PC-3 (cell line): ENCODE measurements at regions not wholly inside any gene's neighbourhood (a gene's known extent, or its start where the extent isn't known, plus 50 kb on each side); places are given as distances from the start of the nearest gene placed in this dataset.
"Not testable (repeated sequence)": the region's sequence is repeated elsewhere in the genome, so short reads cannot be mapped to it uniquely, and the experiment has no call there.

Source experiments
- ATAC-seq: fragments of 200-7000 bp; cut with Tn5 transposase; 2 replicates; pipeline ENCODE4 v1.9.1; 2020; ENCODE audit warnings: mild to moderate bottlenecking, moderate library complexity
- BruUV-seq: library from RNA; stranded (reverse); fragments of 400-500 nt; replicated peaks from 2 replicates; lab custom pipeline; 2021; lab: Mats Ljungman, UMichigan
- CTCF ChIA-PET: fragments of 300-600 bp; sonication (Branson Sonifier 250); formaldehyde crosslinking; loops from one replicate; lab custom pipeline; 2022; ENCODE audit warnings: antibody characterized with exemption; lab: Charles Lee
- POLR2A ChIA-PET: fragments of 300-600 bp; sonication (Branson Sonifier 250); formaldehyde crosslinking; loops from one replicate; lab custom pipeline; 2022; ENCODE audit warnings: antibody characterized with exemption; ENCODE audit not compliant: unreplicated experiment; lab: Charles Lee
- DNase-seq: peaks from one replicate; pipeline ENCODE4 v3.0.0-alpha.2; 2015
- H2AFZ ChIP-seq: fragments of 300-600 bp; sonication (generic); 2 replicates; pipeline ENCODE4 v1.6.0; 2016; ENCODE audit warnings: antibody characterized with exemption, low read length
- H3F3A ChIP-seq: fragments of 300-600 bp; sonication (generic); one replicate; pipeline ENCODE4 v1.6.0; 2017; ENCODE audit warnings: antibody characterized with exemption, low read length, control low read depth, mild to moderate bottlenecking; ENCODE audit not compliant: unreplicated experiment
- H3K27ac ChIP-seq: fragments of 300-600 bp; sonication (generic); 2 replicates; pipeline ENCODE4 v1.5.1; 2016; ENCODE audit warnings: mild to moderate bottlenecking, low read length
- H3K27me3 ChIP-seq: fragments of 300-600 bp; sonication (generic); 2 replicates; pipeline ENCODE4 v1.6.1; 2016; ENCODE audit warnings: low read length, mixed read lengths
- H3K36me3 ChIP-seq: fragments of 300-600 bp; sonication (generic); 2 replicates; pipeline ENCODE4 v1.6.1; 2016; ENCODE audit warnings: low read depth, mixed run types, low read length, mixed read lengths
- H3K4me1 ChIP-seq: fragments of 300-600 bp; sonication (generic); 2 replicates; pipeline ENCODE4 v1.5.1; 2016; ENCODE audit warnings: low read length; ENCODE audit not compliant: insufficient read depth
- H3K4me2 ChIP-seq: fragments of 300-600 bp; sonication (generic); 2 replicates; pipeline ENCODE4 v1.6.0; 2016; ENCODE audit warnings: low read length
- H3K4me3 ChIP-seq: fragments of 300-600 bp; sonication (generic); 2 replicates; pipeline ENCODE4 v1.5.1; 2016; ENCODE audit warnings: mild to moderate bottlenecking, low read length, mixed read lengths
- H3K79me2 ChIP-seq: fragments of 300-600 bp; sonication (generic); 2 replicates; pipeline ENCODE4 v1.6.1; 2017; ENCODE audit warnings: low read length, mixed read lengths
- H3K9ac ChIP-seq: fragments of 300-600 bp; sonication (generic); 2 replicates; pipeline ENCODE4 v1.6.0; 2016; ENCODE audit warnings: mild to moderate bottlenecking, low read length
- H3K9me2 ChIP-seq: fragments of 300-600 bp; sonication (generic); replicated peaks from 2 replicates; pipeline ENCODE4 v1.6.1; 2016; ENCODE audit warnings: mixed run types, low read length, mixed read lengths
- H3K9me3 ChIP-seq: fragments of 300-600 bp; sonication (generic); 2 replicates; pipeline ENCODE4 v1.6.1; 2016; ENCODE audit warnings: low read length, mixed read lengths
- H4K20me1 ChIP-seq: fragments of 300-600 bp; sonication (generic); 2 replicates; pipeline ENCODE4 v1.6.1; 2016; ENCODE audit warnings: low read length, mixed read lengths
- intact Hi-C: fragments of 100-400 bp; cut with micrococcal nuclease; formaldehyde crosslinking; loops from 2 replicates; pipeline ENCODE4 v1.9.0; 2023

DNA sequence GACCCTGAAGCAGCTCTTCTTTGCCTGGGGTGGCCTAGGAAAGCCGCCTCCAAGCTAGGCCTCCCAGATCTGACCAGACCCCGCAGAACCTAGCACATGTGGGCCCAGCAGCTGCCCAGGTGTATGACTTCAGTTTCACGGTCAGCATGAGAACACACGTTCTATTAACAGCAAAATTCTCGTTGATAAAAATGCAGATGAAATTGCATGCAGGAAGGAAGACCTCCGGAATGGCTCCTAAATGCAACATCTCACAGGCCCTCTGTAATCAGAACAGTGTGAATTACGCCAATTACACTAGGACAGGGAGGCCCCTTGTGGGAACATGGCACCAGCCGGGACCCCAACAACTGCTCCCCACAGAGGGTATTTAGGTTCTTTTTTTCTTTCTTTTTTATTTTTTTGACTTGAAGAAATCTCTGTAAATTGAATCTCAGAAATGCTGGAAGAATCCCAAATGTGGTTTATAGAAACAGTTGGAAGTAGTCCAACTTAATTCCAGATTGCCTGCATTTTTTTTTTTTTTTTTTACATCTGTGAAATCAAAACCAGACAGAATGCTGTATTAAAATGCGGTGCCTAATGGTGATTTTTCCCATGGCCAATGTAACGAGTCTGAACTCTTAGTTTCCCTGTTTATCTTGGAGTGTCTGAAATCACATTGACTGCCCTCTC, 185.1 kb downstream of the NPIPB11 start:
- H3K9me2 ChIP-seq, H3K9ac ChIP-seq, H3K4me1 ChIP-seq, CTCF ChIA-PET, H3K4me2 ChIP-seq, H3F3A ChIP-seq, BruUV-seq, H3K79me2 ChIP-seq, H3K27me3 ChIP-seq, intact Hi-C loops, POLR2A ChIA-PET, H3K27ac ChIP-seq, H4K20me1 ChIP-seq, H3K9me3 ChIP-seq, DNase-seq, H2AFZ ChIP-seq, ATAC-seq, H3K36me3 ChIP-seq, H3K4me3 ChIP-seq: not testable (repeated sequence)

- H3K4me3 ChIP-seq, H3K79me2 ChIP-seq, H3F3A ChIP-seq, H3K9ac ChIP-seq, H3K9me2 ChIP-seq, H3K4me1 ChIP-seq, H3K4me2 ChIP-seq, DNase-seq, POLR2A ChIA-PET, CTCF ChIA-PET, H3K27me3 ChIP-seq, BruUV-seq, H2AFZ ChIP-seq, H3K27ac ChIP-seq, intact Hi-C loops, H3K36me3 ChIP-seq, H3K9me3 ChIP-seq, ATAC-seq, H4K20me1 ChIP-seq: not testable (repeated sequence)
Measured at GRCh38 chr16:29220647-29221191, 185.8 kb downstream of the NPIPB11 start.

DNA sequence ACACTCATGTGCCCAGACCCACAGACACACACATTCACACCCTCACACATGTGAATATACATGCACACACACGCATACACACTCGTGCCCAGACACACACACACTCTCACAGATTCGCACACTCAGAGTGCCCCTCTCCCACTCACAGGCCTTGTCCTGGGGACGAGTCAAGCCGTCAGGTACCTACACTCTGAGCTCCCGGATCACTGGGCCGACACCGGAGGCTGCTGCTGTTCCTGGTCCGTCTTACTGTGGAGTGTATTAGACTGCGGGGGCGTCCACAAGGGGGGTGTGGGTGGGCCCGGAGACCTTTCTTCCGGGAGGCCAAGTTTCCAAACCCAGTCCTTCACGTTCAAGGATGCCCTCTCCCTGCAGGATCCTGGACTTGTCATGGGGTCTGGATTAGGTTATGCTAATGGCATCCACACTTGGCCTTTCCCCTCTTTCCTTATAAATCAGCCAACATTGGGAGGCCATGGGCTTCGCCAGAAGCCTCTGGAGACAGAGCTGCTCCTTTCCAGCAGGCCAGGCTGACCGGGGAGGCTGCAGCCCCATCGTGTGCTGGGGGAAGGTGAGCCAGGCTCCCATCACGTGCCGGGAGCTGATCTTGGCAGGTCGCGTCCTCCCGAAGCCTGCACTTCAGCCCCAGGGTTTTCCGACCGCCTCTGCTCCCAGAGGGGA, 186.4 kb downstream of the NPIPB11 start:
- POLR2A ChIA-PET, H3F3A ChIP-seq, H3K4me2 ChIP-seq, H3K27me3 ChIP-seq, H4K20me1 ChIP-seq, H3K36me3 ChIP-seq, H3K9ac ChIP-seq, CTCF ChIA-PET, H3K4me1 ChIP-seq, BruUV-seq, H3K79me2 ChIP-seq, ATAC-seq, H3K4me3 ChIP-seq, H3K9me2 ChIP-seq, H2AFZ ChIP-seq, H3K9me3 ChIP-seq, DNase-seq, intact Hi-C loops, H3K27ac ChIP-seq: not testable (repeated sequence)

DNA sequence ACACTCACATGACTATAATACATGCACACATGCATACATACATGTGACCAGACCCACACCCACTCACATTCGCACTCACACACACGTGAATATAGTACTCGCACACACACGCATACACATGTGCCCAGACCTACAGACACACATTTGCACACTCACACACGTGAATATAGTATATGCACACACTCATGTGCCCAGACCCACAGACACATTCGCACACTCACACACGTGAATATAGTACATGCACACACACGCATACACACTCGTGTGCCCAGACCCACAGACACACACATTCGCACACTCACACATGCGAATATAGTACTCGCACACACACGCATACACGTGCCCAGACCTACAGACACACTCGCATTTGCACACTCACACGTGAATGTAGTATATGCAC, 186.9 kb downstream of the NPIPB11 start:
- CTCF ChIA-PET, POLR2A ChIA-PET, H3K9me3 ChIP-seq, H3F3A ChIP-seq, DNase-seq, intact Hi-C loops, H3K4me3 ChIP-seq, H3K9me2 ChIP-seq, BruUV-seq, H3K27me3 ChIP-seq, H3K27ac ChIP-seq, H4K20me1 ChIP-seq, H3K9ac ChIP-seq, H3K79me2 ChIP-seq, H3K4me2 ChIP-seq, ATAC-seq, H3K4me1 ChIP-seq, H2AFZ ChIP-seq, H3K36me3 ChIP-seq: not testable (repeated sequence)

- intact Hi-C loops, H3K36me3 ChIP-seq, POLR2A ChIA-PET, H3K27ac ChIP-seq, H4K20me1 ChIP-seq, H3K79me2 ChIP-seq, H3K9me2 ChIP-seq, CTCF ChIA-PET, H3F3A ChIP-seq, H3K9ac ChIP-seq, H3K4me1 ChIP-seq, BruUV-seq, H3K27me3 ChIP-seq, DNase-seq, H3K9me3 ChIP-seq: not testable (repeated sequence)
- peak; percentile 61; the same call in 1 of the 2 replicates for ATAC-seq
- Histone ChIP-seq H3K4me3 (peak overlapping the region; percentile 50; the same call in 1 of the 2 replicates), H2AFZ (0 out of 2 replicates have a peak overlapping the region, but pooled peaks have one; percentile 42), H3K4me2 (peak overlapping the region; percentile 62)
Measured at GRCh38 chr16:29218649-29219048, 187.9 kb downstream of the NPIPB11 start.

DNA sequence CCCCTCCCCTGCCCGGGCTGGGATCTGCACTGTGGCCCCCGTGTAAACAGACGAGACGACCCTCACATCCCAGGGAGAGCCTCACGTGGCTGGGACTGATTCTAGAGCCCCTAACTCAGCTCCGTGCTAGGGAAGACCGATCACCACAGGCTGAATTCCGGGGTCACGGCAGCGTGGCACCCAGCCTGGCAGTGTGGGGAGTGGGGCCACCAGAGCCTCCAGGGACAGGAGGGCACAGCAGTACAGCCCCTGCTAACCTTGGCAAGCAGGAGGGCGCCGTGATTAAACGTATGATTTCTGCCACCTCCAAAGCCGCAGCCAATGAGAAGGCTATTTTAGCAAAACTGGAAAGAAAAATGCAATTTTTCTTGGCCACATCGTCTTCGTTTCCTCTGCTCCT, 188.3 kb downstream of the NPIPB11 start:
- H3K9me2 ChIP-seq, H3F3A ChIP-seq, H3K4me1 ChIP-seq, H3K36me3 ChIP-seq, H3K9me3 ChIP-seq, intact Hi-C loops, H3K9ac ChIP-seq, CTCF ChIA-PET, H4K20me1 ChIP-seq, BruUV-seq, POLR2A ChIA-PET, H3K79me2 ChIP-seq, H3K27me3 ChIP-seq, H3K27ac ChIP-seq, DNase-seq: not testable (repeated sequence)
- H3K4me3 ChIP-seq = peak overlapping the region; percentile 50
- H2AFZ ChIP-seq = 0 out of 2 replicates have a peak overlapping the region, but pooled peaks have one; percentile 42
- peak overlapping the region; percentile 62 for H3K4me2 ChIP-seq
- peak; percentile 50 for ATAC-seq
